Glutamatergic neuron (in vitro differentiated cells): ENCODE measurements at regions not wholly inside any gene's neighbourhood (a gene's known extent, or its start where the extent isn't known, plus 50 kb on each side); places are given as distances from the start of the nearest gene placed in this dataset.
"Not testable (repeated sequence)": the region's sequence is repeated elsewhere in the genome, so short reads cannot be mapped to it uniquely, and the experiment has no call there.

ENCODE experiments used
- DNase-seq: peaks from one replicate; pipeline ENCODE4 v3.0.0; 2022
- H3K27ac Mint-ChIP-seq: one replicate; pipeline ENCODE4 v1.8.0; 2020; ENCODE audit warnings: mild to moderate bottlenecking, mixed read lengths, inconsistent platforms; ENCODE audit not compliant: unreplicated experiment
- H3K27me3 Mint-ChIP-seq: one replicate; pipeline ENCODE4 v1.8.0; 2020; ENCODE audit warnings: mild to moderate bottlenecking, moderate library complexity, mixed read lengths, inconsistent platforms; ENCODE audit not compliant: unreplicated experiment
- H3K36me3 Mint-ChIP-seq: one replicate; pipeline ENCODE4 v1.8.0; 2020; ENCODE audit warnings: mild to moderate bottlenecking, mixed read lengths, inconsistent platforms; ENCODE audit not compliant: unreplicated experiment
- H3K4me1 Mint-ChIP-seq: one replicate; pipeline ENCODE4 v1.8.0; 2020; ENCODE audit warnings: mild to moderate bottlenecking, low read depth, mixed read lengths, inconsistent platforms; ENCODE audit not compliant: unreplicated experiment
- H3K4me3 Mint-ChIP-seq: one replicate; pipeline ENCODE4 v1.8.0; 2020; ENCODE audit warnings: mild to moderate bottlenecking, mixed read lengths, inconsistent platforms; ENCODE audit not compliant: unreplicated experiment
- H3K9me3 Mint-ChIP-seq: one replicate; pipeline ENCODE4 v1.8.0; 2020; ENCODE audit warnings: mild to moderate bottlenecking, moderate library complexity, mixed read lengths, inconsistent platforms; ENCODE audit not compliant: unreplicated experiment
- TF ChIP-seq, protein P1 (sequence below): fragments of 200-600 bp; sonication (generic); IDR thresholded peaks from one replicate; pipeline ENCODE4 v1.5.0; 2021; ENCODE audit not compliant: partially characterized antibody, unreplicated experiment

DNA sequence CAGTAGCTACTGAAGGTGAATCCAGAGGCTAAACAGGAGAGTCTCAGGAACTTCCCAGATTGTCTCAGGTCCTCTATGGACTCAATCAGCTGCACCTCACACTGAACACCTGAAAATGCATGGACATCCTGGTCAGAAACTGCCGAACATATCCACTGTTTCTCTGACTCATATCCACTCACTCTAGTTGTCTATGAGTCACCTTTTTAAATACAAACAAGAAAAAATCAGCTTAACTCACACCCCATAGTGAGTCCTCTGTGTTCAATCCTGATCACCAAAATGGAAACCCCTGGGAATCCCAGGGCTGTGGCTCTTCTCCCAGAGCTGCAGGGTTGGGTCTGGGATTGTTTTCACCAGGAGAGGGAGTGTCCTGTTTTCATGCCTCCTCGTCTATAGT, 556.7 kb downstream of the TMEM121 start:
- H3K27ac Mint-ChIP-seq = no peak overlapping the region
- no peaks in the 10 kb centered on the region for H3K27me3 Mint-ChIP-seq
- no peaks in the 10 kb centered on the region for H3K9me3 Mint-ChIP-seq
- no peak for DNase-seq
- TF ChIP-seq, protein P1, sequence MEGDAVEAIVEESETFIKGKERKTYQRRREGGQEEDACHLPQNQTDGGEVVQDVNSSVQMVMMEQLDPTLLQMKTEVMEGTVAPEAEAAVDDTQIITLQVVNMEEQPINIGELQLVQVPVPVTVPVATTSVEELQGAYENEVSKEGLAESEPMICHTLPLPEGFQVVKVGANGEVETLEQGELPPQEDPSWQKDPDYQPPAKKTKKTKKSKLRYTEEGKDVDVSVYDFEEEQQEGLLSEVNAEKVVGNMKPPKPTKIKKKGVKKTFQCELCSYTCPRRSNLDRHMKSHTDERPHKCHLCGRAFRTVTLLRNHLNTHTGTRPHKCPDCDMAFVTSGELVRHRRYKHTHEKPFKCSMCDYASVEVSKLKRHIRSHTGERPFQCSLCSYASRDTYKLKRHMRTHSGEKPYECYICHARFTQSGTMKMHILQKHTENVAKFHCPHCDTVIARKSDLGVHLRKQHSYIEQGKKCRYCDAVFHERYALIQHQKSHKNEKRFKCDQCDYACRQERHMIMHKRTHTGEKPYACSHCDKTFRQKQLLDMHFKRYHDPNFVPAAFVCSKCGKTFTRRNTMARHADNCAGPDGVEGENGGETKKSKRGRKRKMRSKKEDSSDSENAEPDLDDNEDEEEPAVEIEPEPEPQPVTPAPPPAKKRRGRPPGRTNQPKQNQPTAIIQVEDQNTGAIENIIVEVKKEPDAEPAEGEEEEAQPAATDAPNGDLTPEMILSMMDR = no peak
- H3K4me1 Mint-ChIP-seq = no peaks in the 10 kb centered on the region
- H3K4me3 Mint-ChIP-seq = no peak overlapping the region
- H3K36me3 Mint-ChIP-seq = no peaks in the 10 kb centered on the region

DNA sequence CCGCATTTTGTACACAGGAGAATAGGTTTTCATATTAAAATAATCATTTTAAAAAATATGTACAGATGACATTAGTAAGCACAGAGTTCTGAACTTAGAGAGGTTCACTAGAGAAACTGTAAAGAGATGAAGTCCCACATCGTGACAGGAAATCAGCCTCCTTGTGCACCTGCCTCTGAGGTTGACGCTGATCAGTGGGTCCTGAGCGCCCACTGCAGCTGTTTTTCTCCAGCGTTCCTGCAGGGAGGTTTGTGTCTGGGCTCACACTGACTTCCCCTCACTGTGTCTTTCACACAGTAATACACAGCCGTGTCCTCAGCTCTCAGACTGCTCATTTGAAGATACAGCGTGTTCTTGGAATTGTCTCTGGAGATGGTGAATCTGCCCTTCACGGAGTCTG, 561.5 kb downstream of the TMEM121 start:
- no peak overlapping the region for H3K27ac Mint-ChIP-seq
- H3K36me3 Mint-ChIP-seq = no peaks in the 10 kb centered on the region
- no peak for DNase-seq
- H3K9me3 Mint-ChIP-seq = no peaks in the 10 kb centered on the region
- H3K27me3 Mint-ChIP-seq = no peaks in the 10 kb centered on the region
- no peak overlapping the region for H3K4me3 Mint-ChIP-seq
- H3K4me1 Mint-ChIP-seq = no peaks in the 10 kb centered on the region
- TF ChIP-seq, protein P1 = no peak

- not testable (repeated sequence) for H3K4me3 Mint-ChIP-seq, H3K27me3 Mint-ChIP-seq, H3K4me1 Mint-ChIP-seq, DNase-seq, H3K36me3 Mint-ChIP-seq, H3K9me3 Mint-ChIP-seq, H3K27ac Mint-ChIP-seq
Measured at GRCh38 chr14:106088860-106089259, 562.5 kb downstream of the TMEM121 start.

GRCh38 chr14:106094654-106095189, 568.3 kb downstream of the TMEM121 start:
- H3K27ac Mint-ChIP-seq = no peak overlapping the region
- DNase-seq = no peak

GRCh38 chr14:106107703-106108102, 581.3 kb downstream of the TMEM121 start:
- no peaks in the 10 kb centered on the region for H3K4me1 Mint-ChIP-seq
- H3K27ac Mint-ChIP-seq = no peak overlapping the region
- TF ChIP-seq, protein P1 = no peak
- no peak for DNase-seq
- H3K9me3 Mint-ChIP-seq = no peaks in the 10 kb centered on the region
- no peaks in the 10 kb centered on the region for H3K27me3 Mint-ChIP-seq
- H3K36me3 Mint-ChIP-seq = no peaks in the 10 kb centered on the region
- H3K4me3 Mint-ChIP-seq = no peak overlapping the region

More at GRCh38 chr14:106094654-106095189, 568.3 kb downstream of the TMEM121 start:
- Mint-ChIP-seq H3K27me3 (no peaks in the 10 kb centered on the region), H3K36me3 (no peaks in the 10 kb centered on the region), H3K9me3 (no peaks in the 10 kb centered on the region), H3K4me3 (no peak overlapping the region), H3K4me1 (no peaks in the 10 kb centered on the region)
- TF ChIP-seq, protein P1 = no peak
